H1 (cell line): ENCODE measurements at regions not wholly inside any gene's neighbourhood (a gene's known extent, or its start where the extent isn't known, plus 50 kb on each side); places are given as distances from the start of the nearest gene placed in this dataset.

Experiments
- CTCF ChIP-seq, 3 experiments: IDR thresholded peaks; 1 replicate in 2 of 3; 2 replicates in 1 of 3; pipeline versions ENCODE4 v1.5.1 to v1.6.1; 2011; ENCODE audit warnings: low read length in 3 of 3, mild to moderate bottlenecking in 3 of 3, inconsistent platforms in 2 of 3, low read depth in 1 of 3, moderate library complexity in 1 of 3; ENCODE audit not compliant: insufficient read depth in 1 of 3; ENCODE audit errors: control extremely low read depth in 1 of 3
- EP300 ChIP-seq, 2 experiments: IDR thresholded peaks; 1 replicate in 1 of 2; 2 replicates in 1 of 2; pipeline ENCODE4 v1.6.1; 2011 to 2012; ENCODE audit warnings: low read depth in 2 of 2, low read length in 2 of 2, mild to moderate bottlenecking in 2 of 2, borderline replicate concordance in 1 of 2, inconsistent platforms in 1 of 2, moderate library complexity in 1 of 2
- POLR2A ChIP-seq, 2 experiments: IDR thresholded peaks; 1 replicate in 1 of 2; 2 replicates in 1 of 2; pipeline ENCODE4 v1.6.1; 2011; ENCODE audit warnings: low read depth in 2 of 2, low read length in 2 of 2, mild to moderate bottlenecking in 2 of 2; ENCODE audit errors: control extremely low read depth in 1 of 2

- TF ChIP-seq POLR2A (IDR thresholded peaks at IDR 0.05; ENCODE audit: control extremely low read depth in 1 of 2, low read depth in 2 of 2, low read length in 2 of 2) (no peak), CTCF (IDR thresholded peaks at IDR 0.05; ENCODE audit: control extremely low read depth in 1 of 3, insufficient read depth in 1 of 3, low read depth in 1 of 3, low read length in 3 of 3) (no peak), EP300 (IDR thresholded peaks at IDR 0.05; ENCODE audit: borderline replicate concordance in 1 of 2, low read depth in 2 of 2, low read length in 2 of 2) (no peak)
Measured at GRCh38 chr7:153258686-153259085, 499.1 kb downstream of the ACTR3B start.
